ENCODE measurements at regions not wholly inside any gene's neighbourhood (a gene's known extent, or its start where the extent isn't known, plus 50 kb on each side); places are given as distances from the start of the nearest gene placed in this dataset.

DNA sequence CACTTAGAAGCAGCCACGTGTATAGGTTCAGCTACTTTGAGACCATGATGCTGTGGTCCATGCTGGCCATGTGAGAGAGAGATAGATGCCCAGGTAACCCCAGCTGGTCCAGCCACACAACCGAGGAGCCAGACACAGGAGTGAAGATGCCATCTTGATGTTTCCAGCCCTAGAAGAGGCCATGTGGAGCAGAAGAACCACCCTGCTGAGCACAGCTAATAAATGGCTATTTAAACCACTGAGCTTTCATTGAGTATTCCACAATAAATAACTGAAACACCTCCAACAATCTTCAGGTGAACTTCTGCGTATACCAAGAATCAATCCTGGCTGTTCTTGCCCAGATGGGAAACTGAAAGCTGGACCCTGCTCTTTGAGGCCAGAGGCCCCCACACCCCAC is 84.0 kb upstream of the GSC start:
- Histone ChIP-seq H2AFZ (ENCODE audit: low read length) (no peak overlapping the region), H3K4me2 (ENCODE audit: low read length) (no peak overlapping the region), H3K36me3 (ENCODE audit: insufficient read depth, low read length) (no peaks in the 10 kb centered on the region), H3K79me2 (ENCODE audit: insufficient read depth, low read depth, low read length) (no peaks in the 10 kb centered on the region), H3K4me1 (ENCODE audit: insufficient read depth, low read length, poor library complexity, severe bottlenecking) (no peaks in the 10 kb centered on the region), H3K9me3 (ENCODE audit: low read length) (no peaks in the 10 kb centered on the region), H4K20me1 (ENCODE audit: insufficient read depth, low read length) (no peaks in the 10 kb centered on the region), H3K4me3 (ENCODE audit: low read depth, low read length, poor library complexity, severe bottlenecking) (no peak overlapping the region), H3K9me2 (ENCODE audit: insufficient read depth, low read length) (no peaks in the 10 kb centered on the region), H3K27ac (ENCODE audit: low read depth, low read length, poor library complexity, severe bottlenecking) (no peak overlapping the region)
- intact Hi-C loops (cut with micrococcal nuclease; ENCODE audit: unreplicated experiment) = no loop called here
- CTCF ChIA-PET (ENCODE audit: unreplicated experiment) = no interaction called here
- BruUV-seq (replicated peaks) = no TSS peak
- POLR2A ChIA-PET = no interaction called here
- TF ChIP-seq EZH2phosphoT487 (IDR thresholded peaks at IDR 0.05; ENCODE audit: borderline replicate concordance, low read depth, low read length) = no peak
- no peak for DNase-seq (ENCODE audit: low spot score)

DNA sequence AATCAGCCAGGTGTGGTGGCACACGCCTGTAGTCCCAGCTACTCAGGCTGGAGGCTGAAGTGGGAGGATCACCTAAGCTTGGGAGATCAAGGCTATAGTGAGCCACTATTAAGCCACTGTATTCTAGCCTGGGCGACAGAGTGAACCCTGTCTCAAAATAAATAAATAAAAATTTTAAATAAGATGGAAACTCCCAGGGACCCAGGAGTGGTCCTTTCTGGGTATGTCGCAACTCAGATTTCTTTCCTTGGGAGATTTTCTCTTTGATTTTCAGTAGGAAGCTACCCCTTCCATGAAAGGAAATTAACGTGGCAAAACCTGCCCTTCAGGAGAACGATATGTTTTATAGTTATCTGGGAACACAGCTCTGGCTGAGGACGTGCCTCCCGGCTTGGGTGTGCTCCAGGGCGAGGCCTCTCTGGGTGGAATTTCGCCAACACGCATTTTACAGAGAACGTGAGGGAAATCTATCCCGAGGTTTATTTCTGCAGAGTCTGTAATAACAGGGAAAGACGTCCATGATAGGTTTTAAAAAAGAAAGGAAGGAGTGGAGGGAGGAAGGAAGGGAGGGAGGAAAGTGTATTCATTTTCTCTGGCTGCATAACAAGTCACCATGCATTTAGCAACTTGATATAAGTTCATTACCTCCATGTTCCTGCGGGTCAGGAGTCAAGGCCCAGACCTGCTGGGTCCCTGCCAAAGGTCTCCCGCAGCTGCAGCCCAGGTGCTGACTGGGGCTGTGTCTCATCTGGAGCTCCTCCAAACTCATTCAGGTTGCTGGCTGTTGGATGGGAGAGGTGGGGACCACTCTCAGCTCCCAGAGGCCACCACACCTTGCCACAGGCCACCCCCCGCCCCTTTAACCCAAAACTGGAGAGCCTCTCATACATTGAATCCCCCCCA is 80.6 kb upstream of the GSC start:
- no peak overlapping the region for H3K4me3 ChIP-seq (ENCODE audit: low read depth, low read length, poor library complexity, severe bottlenecking)
- BruUV-seq (replicated peaks) = no TSS peak
- H3K4me2 ChIP-seq (ENCODE audit: low read length) = no peak overlapping the region
- H3K36me3 ChIP-seq (ENCODE audit: insufficient read depth, low read length) = no peaks in the 10 kb centered on the region
- ChIA-PET CTCF (ENCODE audit: unreplicated experiment) (no interaction called here), POLR2A (interaction anchor here (0.7 kb wide), 1 partner anchor 111 kb away, joined by 6 read pairs; no protein-coding TSS in a partner anchor)
- no peak for TF ChIP-seq EZH2phosphoT487 (IDR thresholded peaks at IDR 0.05; ENCODE audit: borderline replicate concordance, low read depth, low read length)
- TF ChIP-seq, protein P1, sequence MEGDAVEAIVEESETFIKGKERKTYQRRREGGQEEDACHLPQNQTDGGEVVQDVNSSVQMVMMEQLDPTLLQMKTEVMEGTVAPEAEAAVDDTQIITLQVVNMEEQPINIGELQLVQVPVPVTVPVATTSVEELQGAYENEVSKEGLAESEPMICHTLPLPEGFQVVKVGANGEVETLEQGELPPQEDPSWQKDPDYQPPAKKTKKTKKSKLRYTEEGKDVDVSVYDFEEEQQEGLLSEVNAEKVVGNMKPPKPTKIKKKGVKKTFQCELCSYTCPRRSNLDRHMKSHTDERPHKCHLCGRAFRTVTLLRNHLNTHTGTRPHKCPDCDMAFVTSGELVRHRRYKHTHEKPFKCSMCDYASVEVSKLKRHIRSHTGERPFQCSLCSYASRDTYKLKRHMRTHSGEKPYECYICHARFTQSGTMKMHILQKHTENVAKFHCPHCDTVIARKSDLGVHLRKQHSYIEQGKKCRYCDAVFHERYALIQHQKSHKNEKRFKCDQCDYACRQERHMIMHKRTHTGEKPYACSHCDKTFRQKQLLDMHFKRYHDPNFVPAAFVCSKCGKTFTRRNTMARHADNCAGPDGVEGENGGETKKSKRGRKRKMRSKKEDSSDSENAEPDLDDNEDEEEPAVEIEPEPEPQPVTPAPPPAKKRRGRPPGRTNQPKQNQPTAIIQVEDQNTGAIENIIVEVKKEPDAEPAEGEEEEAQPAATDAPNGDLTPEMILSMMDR (conservative IDR thresholded peaks at IDR 0.05; ENCODE audit: low read length) = no peak
- H3K9me2 ChIP-seq (ENCODE audit: insufficient read depth, low read length) = no peaks in the 10 kb centered on the region
- no peak for DNase-seq (ENCODE audit: low spot score)
- no peaks in the 10 kb centered on the region for H3K79me2 ChIP-seq (ENCODE audit: insufficient read depth, low read depth, low read length)
- no peaks in the 10 kb centered on the region for H3K4me1 ChIP-seq (ENCODE audit: insufficient read depth, low read length, poor library complexity, severe bottlenecking)
- no peak overlapping the region for H3K27ac ChIP-seq (ENCODE audit: low read depth, low read length, poor library complexity, severe bottlenecking)
- intact Hi-C loops (cut with micrococcal nuclease; ENCODE audit: unreplicated experiment) = no loop called here
- H3K9me3 ChIP-seq (ENCODE audit: low read length) = no peaks in the 10 kb centered on the region
- no peak overlapping the region for H2AFZ ChIP-seq (ENCODE audit: low read length)
- H4K20me1 ChIP-seq (ENCODE audit: insufficient read depth, low read length) = no peaks in the 10 kb centered on the region

GRCh38 chr14:94844593-94845152 is 74.8 kb upstream of the GSC start:
- ChIA-PET POLR2A (no interaction called here), CTCF (ENCODE audit: unreplicated experiment) (interaction anchor here (0.6 kb wide), 1 partner anchor 1227 kb away, joined by 3 read pairs; no protein-coding TSS in a partner anchor)
- no peaks in the 10 kb centered on the region for H3K9me3 ChIP-seq (ENCODE audit: low read length)
- no peak overlapping the region for H2AFZ ChIP-seq (ENCODE audit: low read length)
- no peak for DNase-seq (ENCODE audit: low spot score)
- H3K4me1 ChIP-seq (ENCODE audit: insufficient read depth, low read length, poor library complexity, severe bottlenecking) = no peaks in the 10 kb centered on the region
- BruUV-seq (replicated peaks) = no TSS peak
- no peaks in the 10 kb centered on the region for H4K20me1 ChIP-seq (ENCODE audit: insufficient read depth, low read length)
- H3K36me3 ChIP-seq (ENCODE audit: insufficient read depth, low read length) = no peaks in the 10 kb centered on the region
- no peak overlapping the region for H3K4me3 ChIP-seq (ENCODE audit: low read depth, low read length, poor library complexity, severe bottlenecking)
- H3K9me2 ChIP-seq (ENCODE audit: insufficient read depth, low read length) = no peaks in the 10 kb centered on the region
- H3K79me2 ChIP-seq (ENCODE audit: insufficient read depth, low read depth, low read length) = no peaks in the 10 kb centered on the region
- no peak overlapping the region for H3K4me2 ChIP-seq (ENCODE audit: low read length)
- intact Hi-C loops (cut with micrococcal nuclease; ENCODE audit: unreplicated experiment) = no loop called here
- no peak overlapping the region for H3K27ac ChIP-seq (ENCODE audit: low read depth, low read length, poor library complexity, severe bottlenecking)
- TF ChIP-seq, protein P1 (conservative IDR thresholded peaks at IDR 0.05; ENCODE audit: low read length) = no peak
- no peak for TF ChIP-seq EZH2phosphoT487 (IDR thresholded peaks at IDR 0.05; ENCODE audit: borderline replicate concordance, low read depth, low read length)

Measured in OCI-LY7 (cell line).